Immature natural killer cell (primary cell): ENCODE measurements at regions not wholly inside any gene's neighbourhood (a gene's known extent, or its start where the extent isn't known, plus 50 kb on each side); places are given as distances from the start of the nearest gene placed in this dataset.

ENCODE experiments used
- DNase-seq, 3 donors: peaks; one replicate each; pipeline ENCODE4 v3.0.0; 2022; ENCODE audit warnings: mixed read lengths in 1 of 3
- H3K27ac Mint-ChIP-seq, 6 donors: one replicate each; pipeline ENCODE4 v1.8.0; 2020; ENCODE audit warnings: mixed read lengths in 6 of 6, mild to moderate bottlenecking in 5 of 6, inconsistent platforms in 4 of 6, moderate library complexity in 3 of 6
- H3K27me3 Mint-ChIP-seq, 3 donors: one replicate each; pipeline ENCODE4 v1.8.0; 2020 to 2021; ENCODE audit warnings: low read depth in 3 of 3, mild to moderate bottlenecking in 3 of 3, mixed read lengths in 3 of 3, moderate library complexity in 3 of 3, inconsistent platforms in 1 of 3
- H3K36me3 Mint-ChIP-seq, 3 donors: one replicate each; pipeline ENCODE4 v1.8.0; 2020; ENCODE audit warnings: mixed read lengths in 3 of 3, inconsistent platforms in 2 of 3, mild to moderate bottlenecking in 2 of 3
- H3K4me1 Mint-ChIP-seq, 2 donors: one replicate each; pipeline ENCODE4 v1.8.0; 2020; ENCODE audit warnings: inconsistent platforms in 2 of 2, mild to moderate bottlenecking in 2 of 2, mixed read lengths in 2 of 2, moderate library complexity in 1 of 2
- H3K4me3 Mint-ChIP-seq, 5 donors: one replicate each; pipeline ENCODE4 v1.8.0; 2020; ENCODE audit warnings: mild to moderate bottlenecking in 5 of 5, mixed read lengths in 5 of 5, inconsistent platforms in 3 of 5, moderate library complexity in 3 of 5
- H3K9me3 Mint-ChIP-seq, 6 donors: one replicate each; pipeline ENCODE4 v1.8.0; 2020; ENCODE audit warnings: mild to moderate bottlenecking in 6 of 6, mixed read lengths in 6 of 6, inconsistent platforms in 4 of 6, moderate library complexity in 3 of 6

- no peak overlapping the region for H3K4me3 Mint-ChIP-seq
- H3K27ac Mint-ChIP-seq, result no peak overlapping the region
- H3K36me3 Mint-ChIP-seq, result no peaks in the 10 kb centered on the region
- no peaks in the 10 kb centered on the region for H3K4me1 Mint-ChIP-seq
- no peak for DNase-seq
- no peaks in the 10 kb centered on the region for H3K27me3 Mint-ChIP-seq
- H3K9me3 Mint-ChIP-seq, result peaks cover 0 to 3% (median 1%) of the 10 kb centered on the region in 6 donors
Measured at GRCh38 chr14:81638656-81639280, 105.1 kb upstream of the SEL1L start.

DNA sequence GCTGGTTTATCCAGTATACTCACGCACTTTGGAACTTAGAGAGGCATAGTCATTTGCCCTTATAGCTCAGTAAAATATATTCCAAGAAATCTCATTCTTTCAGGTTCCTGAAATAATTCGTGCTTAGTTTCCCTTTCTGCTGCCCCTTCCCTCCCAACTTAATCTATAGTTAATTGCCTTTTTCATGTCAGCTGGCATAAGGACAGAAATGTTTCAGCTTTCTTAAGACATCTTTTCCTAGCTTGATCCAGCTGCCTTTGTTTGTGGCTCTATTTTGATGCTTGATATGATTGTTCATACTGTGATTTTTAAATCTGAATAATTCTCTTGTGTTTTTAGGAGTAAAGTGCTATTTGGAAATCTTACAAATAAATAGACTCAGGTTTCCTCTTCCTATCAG lies 120.0 kb upstream of the SEL1L start:
- Mint-ChIP-seq H3K27ac (no peak overlapping the region), H3K27me3 (peaks cover 0 to 4% (median 2%) of the 10 kb centered on the region in 3 donors), H3K9me3 (peaks cover 0 to 5% (median 3%) of the 10 kb centered on the region in 6 donors), H3K4me3 (no peak overlapping the region), H3K4me1 (no peaks in the 10 kb centered on the region), H3K36me3 (no peaks in the 10 kb centered on the region)
- DNase-seq, result no peak

GRCh38 chr14:81655423-81656314 lies 122.0 kb upstream of the SEL1L start:
- no peak overlapping the region for H3K27ac Mint-ChIP-seq
- H3K4me1 Mint-ChIP-seq, result no peaks in the 10 kb centered on the region
- no peaks in the 10 kb centered on the region for H3K36me3 Mint-ChIP-seq
- DNase-seq, result no peak
- peaks cover 0 to 7% (median 1%) of the 10 kb centered on the region in 3 donors for H3K27me3 Mint-ChIP-seq
- no peak overlapping the region for H3K4me3 Mint-ChIP-seq
- H3K9me3 Mint-ChIP-seq, result peaks cover 0 to 3% (median 0%) of the 10 kb centered on the region in 6 donors

- Mint-ChIP-seq H3K27ac (no peak overlapping the region), H3K4me3 (no peak overlapping the region), H3K36me3 (no peaks in the 10 kb centered on the region), H3K9me3 (peaks cover 0 to 3% (median 0%) of the 10 kb centered on the region in 6 donors), H3K27me3 (peaks cover 0 to 7% (median 1%) of the 10 kb centered on the region in 3 donors), H3K4me1 (no peaks in the 10 kb centered on the region)
- no peak for DNase-seq
Measured at GRCh38 chr14:81656811-81657210, 123.2 kb upstream of the SEL1L start.

DNA sequence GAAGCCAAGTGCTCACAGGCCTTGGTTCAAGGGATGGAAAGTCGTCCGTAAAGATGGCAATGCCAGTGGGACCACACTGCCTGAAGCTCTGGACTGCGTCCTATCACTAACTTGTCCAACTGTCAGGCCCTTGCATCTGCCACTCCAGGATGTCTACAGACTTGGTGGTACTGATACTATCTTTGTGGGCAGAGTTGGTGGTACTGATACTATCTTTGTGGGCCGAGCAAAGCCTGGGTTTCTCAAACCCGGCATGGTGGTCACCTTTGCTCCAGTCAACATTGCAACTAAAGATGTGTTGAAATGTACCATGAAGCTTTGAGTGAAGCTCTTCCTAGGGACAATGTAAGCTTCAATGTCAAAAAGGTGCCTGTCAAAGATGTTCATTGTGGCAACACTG lies 128.4 kb upstream of the SEL1L start:
- H3K36me3 Mint-ChIP-seq, result no peaks in the 10 kb centered on the region
- H3K4me3 Mint-ChIP-seq, result no peak overlapping the region
- no peaks in the 10 kb centered on the region for H3K4me1 Mint-ChIP-seq
- peaks cover 0 to 3% (median 1%) of the 10 kb centered on the region in 3 donors for H3K27me3 Mint-ChIP-seq
- peaks cover 0 to 6% (median 0%) of the 10 kb centered on the region in 6 donors for H3K9me3 Mint-ChIP-seq
- no peak for DNase-seq
- H3K27ac Mint-ChIP-seq, result no peak overlapping the region

DNA sequence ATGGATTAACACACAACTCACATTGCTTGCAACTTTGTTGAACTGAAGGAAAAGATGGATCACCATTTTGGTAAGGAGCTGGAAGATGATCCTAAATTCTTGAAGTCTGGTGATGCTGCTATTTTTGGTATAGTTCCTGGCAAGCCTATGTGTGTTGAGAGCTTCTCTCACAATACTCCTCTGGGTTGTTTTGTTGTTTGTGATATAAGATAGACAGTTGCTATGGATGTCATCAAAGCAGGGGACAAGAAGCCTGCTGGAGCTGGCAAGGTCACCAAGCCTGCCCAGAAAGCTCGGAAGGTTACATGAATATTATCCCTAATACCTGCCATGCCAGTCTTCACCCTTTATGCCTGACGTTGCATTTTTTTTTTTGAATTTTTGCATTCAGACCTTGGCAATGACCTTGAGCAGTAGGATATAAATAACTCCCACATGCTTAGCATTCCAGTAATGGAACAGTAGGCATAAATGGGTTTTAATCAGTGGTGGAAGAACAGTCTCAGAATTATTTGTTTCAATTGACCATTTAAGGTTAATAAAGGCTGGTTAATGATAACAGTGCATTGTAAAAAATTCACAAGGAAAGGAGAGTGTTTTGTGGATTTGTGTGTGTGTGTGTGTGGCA lies 129.0 kb upstream of the SEL1L start:
- Mint-ChIP-seq H3K9me3 (peaks cover 0 to 6% (median 2%) of the 10 kb centered on the region in 6 donors), H3K4me3 (no peak overlapping the region)

DNA sequence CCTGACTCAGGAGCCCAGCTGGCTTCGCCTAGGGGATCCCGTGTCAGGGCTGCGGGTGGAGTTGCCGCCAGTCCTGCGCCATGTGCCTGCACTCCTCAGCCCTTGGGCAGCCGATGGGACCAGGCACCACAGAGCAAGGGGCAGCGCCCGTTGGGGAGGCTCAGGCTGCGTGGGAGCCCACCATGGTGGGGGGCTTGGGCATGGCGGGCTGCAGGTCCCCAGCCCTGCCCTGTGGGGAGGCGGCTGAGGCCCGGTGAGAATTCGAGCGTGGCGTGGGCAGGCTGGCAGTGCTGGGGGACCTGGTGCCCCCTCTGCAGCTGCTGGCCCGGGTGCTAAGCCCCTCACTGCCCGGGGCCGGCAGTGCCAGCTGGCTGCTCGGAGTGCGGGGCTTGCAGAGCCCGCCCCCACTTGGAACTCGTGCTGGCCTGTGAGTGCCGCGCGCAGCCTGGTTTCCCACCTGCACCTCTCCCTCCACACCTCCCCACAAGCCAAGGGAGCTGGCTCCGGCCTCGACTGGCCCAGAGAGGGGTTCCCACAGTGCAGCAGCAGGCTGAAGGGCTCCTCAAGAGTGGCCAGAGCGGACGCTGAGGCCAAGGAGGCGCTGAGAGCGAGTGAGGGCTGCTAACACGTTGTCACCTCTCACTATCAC lies 135.1 kb upstream of the SEL1L start:
- no peaks in the 10 kb centered on the region for H3K4me1 Mint-ChIP-seq

More for the DNA sequence above, 129.0 kb upstream of the SEL1L start:
- H3K27me3 Mint-ChIP-seq, result peaks cover 0 to 3% (median 1%) of the 10 kb centered on the region in 3 donors
- DNase-seq, result no peak
- no peak overlapping the region for H3K27ac Mint-ChIP-seq
- H3K36me3 Mint-ChIP-seq, result no peaks in the 10 kb centered on the region
- no peaks in the 10 kb centered on the region for H3K4me1 Mint-ChIP-seq

GRCh38 chr14:81669308-81669707 lies 135.7 kb upstream of the SEL1L start:
- no peak overlapping the region for H3K4me3 Mint-ChIP-seq
- no peak for DNase-seq
- peaks cover 0 to 13% (median 3%) of the 10 kb centered on the region in 6 donors for H3K9me3 Mint-ChIP-seq
- no peaks in the 10 kb centered on the region for H3K36me3 Mint-ChIP-seq
- no peak overlapping the region for H3K27ac Mint-ChIP-seq
- H3K27me3 Mint-ChIP-seq, result peaks cover 0 to 3% (median 2%) of the 10 kb centered on the region in 3 donors
- no peaks in the 10 kb centered on the region for H3K4me1 Mint-ChIP-seq

More for the DNA sequence above, 135.1 kb upstream of the SEL1L start:
- Mint-ChIP-seq H3K27me3 (peaks cover 0 to 3% (median 2%) of the 10 kb centered on the region in 3 donors), H3K36me3 (no peaks in the 10 kb centered on the region), H3K27ac (no peak overlapping the region), H3K4me3 (no peak overlapping the region), H3K9me3 (peaks cover 0 to 13% (median 3%) of the 10 kb centered on the region in 6 donors)
- DNase-seq, result no peak

DNA sequence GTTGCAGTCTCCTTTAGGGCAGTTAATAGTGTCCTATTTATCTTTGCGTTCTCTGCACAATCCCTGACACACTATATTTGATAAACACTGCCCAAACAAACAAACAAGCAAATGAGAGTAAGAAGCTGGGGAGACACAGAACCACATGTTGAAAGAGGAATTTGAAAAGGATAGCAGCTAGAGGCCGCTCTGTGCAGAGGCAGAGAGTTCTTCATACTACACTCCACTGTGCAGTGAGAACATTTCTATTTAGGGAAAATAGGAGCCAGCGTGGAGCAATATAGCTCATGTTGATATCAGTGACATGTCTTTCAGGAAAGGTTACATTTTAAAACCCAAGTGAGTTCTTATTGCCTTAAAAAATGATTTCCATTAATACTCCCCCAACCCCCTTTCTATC lies 140.3 kb upstream of the SEL1L start:
- Mint-ChIP-seq H3K9me3 (peaks cover 0 to 13% (median 6%) of the 10 kb centered on the region in 6 donors), H3K27ac (no peak overlapping the region), H3K4me1 (no peaks in the 10 kb centered on the region), H3K36me3 (no peaks in the 10 kb centered on the region), H3K27me3 (peaks cover 2 to 3% (median 2%) of the 10 kb centered on the region in 3 donors), H3K4me3 (no peak overlapping the region)
- DNase-seq, result no peak

DNA sequence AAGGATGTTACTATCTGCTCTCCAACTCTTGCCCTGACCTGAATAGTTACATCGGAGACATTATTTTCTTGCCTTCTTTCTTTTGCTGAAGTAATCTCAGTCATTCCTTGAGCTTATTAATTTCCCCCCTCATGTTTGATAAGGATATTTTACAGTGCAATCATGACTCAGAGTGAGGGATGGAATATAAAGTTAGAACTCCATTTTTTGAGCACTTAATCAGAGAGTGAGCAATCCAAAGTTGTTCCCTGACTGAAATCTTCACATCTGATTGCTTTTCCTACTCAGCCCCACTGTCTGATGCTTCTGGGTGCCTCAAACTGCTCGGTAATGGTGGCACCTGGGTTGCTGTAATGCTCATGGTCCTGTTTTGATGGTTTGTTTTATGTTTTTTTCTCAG lies 142.7 kb upstream of the SEL1L start:
- Mint-ChIP-seq H3K4me1 (no peaks in the 10 kb centered on the region), H3K27me3 (peaks cover 1 to 4% (median 3%) of the 10 kb centered on the region in 3 donors), H3K4me3 (no peak overlapping the region), H3K36me3 (no peaks in the 10 kb centered on the region), H3K9me3 (peaks cover 0 to 9% (median 4%) of the 10 kb centered on the region in 6 donors), H3K27ac (no peak overlapping the region)
- DNase-seq, result no peak

- no peaks in the 10 kb centered on the region for H3K4me1 Mint-ChIP-seq
- peaks cover 1 to 4% (median 3%) of the 10 kb centered on the region in 3 donors for H3K27me3 Mint-ChIP-seq
- peaks cover 0 to 9% (median 4%) of the 10 kb centered on the region in 6 donors for H3K9me3 Mint-ChIP-seq
Measured at GRCh38 chr14:81676879-81677278, 143.2 kb upstream of the SEL1L start.

DNA sequence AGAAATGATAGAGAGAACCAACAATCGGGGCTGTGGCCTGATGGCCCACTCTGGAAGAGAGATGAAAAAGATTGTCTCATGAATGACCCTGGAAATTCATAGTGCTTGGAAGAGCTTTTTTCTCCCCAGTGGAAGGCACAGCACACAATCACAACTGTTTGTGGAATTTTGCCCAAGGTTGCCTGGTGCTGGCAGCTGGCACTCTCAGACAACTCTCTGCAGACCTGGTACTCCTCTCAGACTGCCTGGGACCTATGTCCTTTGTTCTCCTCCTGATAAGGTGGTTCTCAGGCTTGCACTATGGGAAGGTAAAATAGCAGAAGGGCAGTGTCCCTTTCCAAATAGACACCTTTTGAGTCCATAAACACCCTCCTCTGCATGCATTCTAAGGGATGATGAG lies 144.1 kb upstream of the SEL1L start:
- H3K9me3 Mint-ChIP-seq, result peaks cover 0 to 9% (median 4%) of the 10 kb centered on the region in 6 donors
- DNase-seq, result no peak
- H3K4me3 Mint-ChIP-seq, result no peak overlapping the region
- H3K36me3 Mint-ChIP-seq, result no peaks in the 10 kb centered on the region
- peaks cover 1 to 4% (median 3%) of the 10 kb centered on the region in 3 donors for H3K27me3 Mint-ChIP-seq
- H3K4me1 Mint-ChIP-seq, result no peaks in the 10 kb centered on the region
- no peak overlapping the region for H3K27ac Mint-ChIP-seq

More at GRCh38 chr14:81676879-81677278, 143.2 kb upstream of the SEL1L start:
- Mint-ChIP-seq H3K27ac (no peak overlapping the region), H3K36me3 (no peaks in the 10 kb centered on the region), H3K4me3 (no peak overlapping the region)
- DNase-seq, result no peak

GRCh38 chr14:81679226-81679625 lies 145.6 kb upstream of the SEL1L start:
- no peak overlapping the region for H3K27ac Mint-ChIP-seq
- no peak overlapping the region for H3K4me3 Mint-ChIP-seq
- no peak for DNase-seq
- H3K4me1 Mint-ChIP-seq, result no peaks in the 10 kb centered on the region
- H3K9me3 Mint-ChIP-seq, result peaks cover 0 to 10% (median 6%) of the 10 kb centered on the region in 6 donors
- H3K27me3 Mint-ChIP-seq, result peaks cover 1 to 4% (median 3%) of the 10 kb centered on the region in 3 donors
- no peaks in the 10 kb centered on the region for H3K36me3 Mint-ChIP-seq
